ENCODE measurements at regions not wholly inside any gene's neighbourhood (a gene's known extent, or its start where the extent isn't known, plus 50 kb on each side); places are given as distances from the start of the nearest gene placed in this dataset.

GRCh38 chr14:44287858-44288257 lies 219.2 kb downstream of the FSCB start:
- no peak for DNase-seq

GRCh38 chr14:44286201-44286600 lies 220.9 kb downstream of the FSCB start:
- DNase-seq: no peak

- DNase-seq: no peak
Observed at GRCh38 chr14:44283836-44284235, 223.2 kb downstream of the FSCB start.

GRCh38 chr14:44279357-44279756 lies 227.7 kb downstream of the FSCB start:
- no peak for DNase-seq

- no peak for DNase-seq
Observed at GRCh38 chr14:44271637-44272036, 235.4 kb downstream of the FSCB start.

GRCh38 chr14:44271006-44271405 lies 236.1 kb downstream of the FSCB start:
- DNase-seq: no peak

GRCh38 chr14:44265246-44265645 lies 241.8 kb downstream of the FSCB start:
- DNase-seq: no peak

- DNase-seq: no peak
Observed at GRCh38 chr14:44215660-44216059, 291.4 kb downstream of the FSCB start.

GRCh38 chr14:44211718-44212117 lies 295.4 kb downstream of the FSCB start:
- no peak for DNase-seq

- no peak for DNase-seq
Observed at GRCh38 chr14:44204061-44204835, 302.8 kb downstream of the FSCB start.

- DNase-seq: no peak
Observed at GRCh38 chr14:44180975-44181374, 326.1 kb downstream of the FSCB start.

GRCh38 chr14:44170556-44170955 lies 336.5 kb downstream of the FSCB start:
- DNase-seq: no peak

- DNase-seq: no peak
Observed at GRCh38 chr14:44170101-44170500, 337.0 kb downstream of the FSCB start.

- DNase-seq: no peak
Observed at GRCh38 chr14:44168566-44168965, 338.5 kb downstream of the FSCB start.

GRCh38 chr14:44166611-44167010 lies 340.5 kb downstream of the FSCB start:
- DNase-seq: no peak

- DNase-seq: no peak
Observed at GRCh38 chr14:44165936-44166335, 341.1 kb downstream of the FSCB start.

- no peak for DNase-seq
Observed at GRCh38 chr14:44165286-44165685, 341.8 kb downstream of the FSCB start.

GRCh38 chr14:44163946-44164345 lies 343.1 kb downstream of the FSCB start:
- DNase-seq: no peak

GRCh38 chr14:44162197-44162596 lies 344.9 kb downstream of the FSCB start:
- no peak for DNase-seq

GRCh38 chr14:44154874-44155273 lies 352.2 kb downstream of the FSCB start:
- no peak for DNase-seq

GRCh38 chr14:44154446-44154845 lies 352.6 kb downstream of the FSCB start:
- no peak for DNase-seq

GRCh38 chr14:44151130-44151820 lies 355.8 kb downstream of the FSCB start:
- no peak for DNase-seq

- DNase-seq: no peak
Observed at GRCh38 chr14:44149597-44149996, 357.5 kb downstream of the FSCB start.

GRCh38 chr14:44142006-44142405 lies 365.1 kb downstream of the FSCB start:
- no peak for DNase-seq

- DNase-seq: no peak
Observed at GRCh38 chr14:44135972-44136371, 371.1 kb downstream of the FSCB start.

All from inflammatory macrophage treated with lipopolysaccharide for 1 hour (primary cell).